HG02571 (cell line): ENCODE measurements at regions not wholly inside any gene's neighbourhood (a gene's known extent, or its start where the extent isn't known, plus 50 kb on each side); places are given as distances from the start of the nearest gene placed in this dataset.
"Not testable (repeated sequence)": the region's sequence is repeated elsewhere in the genome, so short reads cannot be mapped to it uniquely, and the experiment has no call there.

Experiments used
- ATAC-seq: cut with Tn5 transposase; IDR thresholded peaks from one replicate; pipeline ENCODE4 v1.9.1; 2021; ENCODE audit warnings: mild to moderate bottlenecking, moderate library complexity; ENCODE audit not compliant: unreplicated experiment

- ATAC-seq, result no peak
Observed at GRCh38 chr4:14151101-14151500, 523.6 kb upstream of the BOD1L1 start.

- peak; percentile 78 for ATAC-seq
Observed at GRCh38 chr4:14152834-14153519, 525.5 kb upstream of the BOD1L1 start.

- ATAC-seq, result no peak
Observed at GRCh38 chr4:14155803-14156202, 528.3 kb upstream of the BOD1L1 start.

- ATAC-seq, result peak; percentile 40
Observed at GRCh38 chr4:14157262-14157661, 529.7 kb upstream of the BOD1L1 start.

GRCh38 chr4:14165222-14165920, 537.8 kb upstream of the BOD1L1 start:
- peak; percentile 100 for ATAC-seq

- ATAC-seq, result no peak
Observed at GRCh38 chr4:14167876-14168510, 540.5 kb upstream of the BOD1L1 start.

- ATAC-seq, result peak; percentile 35
Observed at GRCh38 chr4:14168919-14169318, 541.4 kb upstream of the BOD1L1 start.

- ATAC-seq, result no peak
Observed at GRCh38 chr4:14169460-14169859, 541.9 kb upstream of the BOD1L1 start.

- not testable (repeated sequence) for ATAC-seq
Observed at GRCh38 chr4:14169940-14170339, 542.4 kb upstream of the BOD1L1 start.

GRCh38 chr4:14176613-14177012, 549.1 kb upstream of the BOD1L1 start:
- no peak for ATAC-seq

- ATAC-seq, result peak; percentile 96
Observed at GRCh38 chr4:14177987-14178386, 550.5 kb upstream of the BOD1L1 start.

GRCh38 chr4:14178421-14178820, 550.9 kb upstream of the BOD1L1 start:
- ATAC-seq, result peak; percentile 45

- ATAC-seq, result no peak
Observed at GRCh38 chr4:14180166-14180565, 552.6 kb upstream of the BOD1L1 start.

- no peak for ATAC-seq
Observed at GRCh38 chr4:14180983-14181601, 553.6 kb upstream of the BOD1L1 start.

- ATAC-seq, result no peak
Observed at GRCh38 chr4:14182148-14182547, 554.6 kb upstream of the BOD1L1 start.

GRCh38 chr4:14184265-14184664, 556.7 kb upstream of the BOD1L1 start:
- no peak for ATAC-seq

GRCh38 chr4:14184767-14185166, 557.2 kb upstream of the BOD1L1 start:
- ATAC-seq, result no peak

- no peak for ATAC-seq
Observed at GRCh38 chr4:14188214-14188613, 560.7 kb upstream of the BOD1L1 start.

- ATAC-seq, result no peak
Observed at GRCh38 chr4:14193601-14194000, 566.1 kb upstream of the BOD1L1 start.

GRCh38 chr4:14196131-14196530, 568.6 kb upstream of the BOD1L1 start:
- ATAC-seq, result no peak

GRCh38 chr4:14215116-14215770, 587.7 kb upstream of the BOD1L1 start:
- no peak for ATAC-seq
